Neural progenitor cell (in vitro differentiated cells): ENCODE measurements at regions not wholly inside any gene's neighbourhood (a gene's known extent, or its start where the extent isn't known, plus 50 kb on each side); places are given as distances from the start of the nearest gene placed in this dataset.

Experiments
- DNase-seq: peaks from one replicate; pipeline ENCODE4 v3.0.0-alpha.2; 2016; ENCODE audit warnings: low spot score
- H2AFZ ChIP-seq: fragments of 200-600 bp; sonication (generic); replicated peaks from 2 replicates; pipeline ENCODE4 v1.6.1; 2016; ENCODE audit warnings: antibody characterized with exemption
- H3F3A ChIP-seq: fragments of 200-600 bp; sonication (generic); 2 replicates; pipeline ENCODE4 v1.6.1; 2016; ENCODE audit warnings: antibody characterized with exemption, low read depth
- H3K27ac ChIP-seq: fragments of 200-600 bp; sonication (generic); 2 replicates; pipeline ENCODE4 v1.5.1; 2016; ENCODE audit warnings: mild to moderate bottlenecking
- H3K27me3 ChIP-seq: fragments of 200-600 bp; sonication (generic); 2 replicates; pipeline ENCODE4 v1.6.1; 2016; ENCODE audit warnings: mild to moderate bottlenecking, moderate library complexity
- H3K36me3 ChIP-seq: fragments of 200-600 bp; sonication (generic); 2 replicates; pipeline ENCODE4 v1.5.1; 2016
- H3K4me1 ChIP-seq: fragments of 200-600 bp; sonication (generic); 2 replicates; pipeline ENCODE4 v1.6.1; 2016; ENCODE audit warnings: mixed run types
- H3K4me2 ChIP-seq: fragments of 200-600 bp; sonication (generic); 2 replicates; pipeline ENCODE4 v1.6.1; 2016
- H3K4me3 ChIP-seq: fragments of 200-600 bp; sonication (generic); 2 replicates; pipeline ENCODE4 v1.5.1; 2016
- H3K79me2 ChIP-seq: fragments of 200-600 bp; sonication (generic); 2 replicates; pipeline ENCODE4 v1.6.1; 2016; ENCODE audit warnings: low read depth
- H3K9ac ChIP-seq: fragments of 200-600 bp; sonication (generic); 2 replicates; pipeline ENCODE4 v1.6.1; 2016
- H3K9me3 ChIP-seq: fragments of 200-600 bp; sonication (generic); 2 replicates; pipeline ENCODE4 v1.5.1; 2016; ENCODE audit warnings: low read depth
- H4K20me1 ChIP-seq: fragments of 200-600 bp; sonication (generic); 2 replicates; pipeline ENCODE4 v1.6.1; 2016; ENCODE audit warnings: low read depth
- H3K27ac Mint-ChIP-seq: 3 replicates; pipeline ENCODE4 v1.8.0; 2021; ENCODE audit warnings: mixed read lengths
- H3K27me3 Mint-ChIP-seq: 2 replicates; pipeline ENCODE4 v1.8.0; 2022; ENCODE audit warnings: low read depth, mild to moderate bottlenecking, inconsistent platforms, moderate library complexity, mixed read lengths; ENCODE audit not compliant: insufficient read depth
- H3K36me3 Mint-ChIP-seq: 3 replicates; pipeline ENCODE4 v1.8.0; 2021; ENCODE audit warnings: mixed read lengths
- H3K4me1 Mint-ChIP-seq: 3 replicates; pipeline ENCODE4 v1.8.0; 2021; ENCODE audit warnings: mixed read lengths
- H3K4me3 Mint-ChIP-seq: 3 replicates; pipeline ENCODE4 v1.8.0; 2021; ENCODE audit warnings: mild to moderate bottlenecking, moderate library complexity, mixed read lengths
- H3K9me3 Mint-ChIP-seq: 3 replicates; pipeline ENCODE4 v1.8.0; 2020; ENCODE audit warnings: mixed read lengths
- EZH2 ChIP-seq: fragments of 200-600 bp; sonication (generic); IDR thresholded peaks from 2 replicates; pipeline ENCODE4 v1.6.1; 2017; ENCODE audit warnings: antibody characterized with exemption, mild to moderate bottlenecking, moderate library complexity
- EZH2phosphoT487 ChIP-seq: fragments of 200-600 bp; sonication (generic); IDR thresholded peaks from 2 replicates; pipeline ENCODE4 v1.6.1; 2017; ENCODE audit warnings: antibody characterized with exemption
- TF ChIP-seq, protein P1 (sequence below): fragments of 200-600 bp; sonication (generic); IDR thresholded peaks from 2 replicates; pipeline ENCODE4 v1.5.1; 2017; ENCODE audit warnings: antibody characterized with exemption, mild to moderate bottlenecking

DNA sequence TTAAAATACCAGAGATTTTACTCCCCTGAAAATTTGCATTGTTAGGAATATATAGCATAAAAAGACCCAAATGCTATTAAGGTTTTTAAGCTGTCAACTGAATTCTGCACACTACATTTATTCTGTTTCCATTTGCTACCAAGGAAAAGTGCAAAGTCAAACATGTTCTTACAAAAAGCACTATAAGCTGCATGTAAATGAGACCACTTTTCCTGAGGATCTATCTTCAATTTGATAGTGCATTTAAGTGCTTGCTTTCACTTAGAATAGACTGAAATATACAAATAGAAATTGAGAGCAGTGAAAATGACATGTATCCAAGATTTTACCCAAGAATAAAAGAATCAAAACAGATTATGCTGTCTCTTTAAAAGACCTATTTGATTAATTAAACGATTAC is 1216.2 kb downstream of the ROBO2 start:
- Histone ChIP-seq H3K4me3 (no peak overlapping the region), H3K27me3 (no peaks in the 10 kb centered on the region), H3K79me2 (no peaks in the 10 kb centered on the region), H4K20me1 (no peaks in the 10 kb centered on the region), H3K36me3 (no peaks in the 10 kb centered on the region), H3K9me3 (no peaks in the 10 kb centered on the region), H3K9ac (no peak overlapping the region), H3K4me1 (peaks cover 17% of the 10 kb centered on the region), H3K4me2 (no peak overlapping the region), H3K27ac (no peak overlapping the region), H2AFZ (no peak overlapping the region), H3F3A (no peaks in the 10 kb centered on the region)
- Mint-ChIP-seq H3K4me3 (no peak overlapping the region), H3K27ac (no peak overlapping the region), H3K9me3 (peaks cover 3% of the 10 kb centered on the region), H3K36me3 (no peaks in the 10 kb centered on the region), H3K27me3 (no peaks in the 10 kb centered on the region), H3K4me1 (peaks cover 15% of the 10 kb centered on the region)
- TF ChIP-seq, protein P1, sequence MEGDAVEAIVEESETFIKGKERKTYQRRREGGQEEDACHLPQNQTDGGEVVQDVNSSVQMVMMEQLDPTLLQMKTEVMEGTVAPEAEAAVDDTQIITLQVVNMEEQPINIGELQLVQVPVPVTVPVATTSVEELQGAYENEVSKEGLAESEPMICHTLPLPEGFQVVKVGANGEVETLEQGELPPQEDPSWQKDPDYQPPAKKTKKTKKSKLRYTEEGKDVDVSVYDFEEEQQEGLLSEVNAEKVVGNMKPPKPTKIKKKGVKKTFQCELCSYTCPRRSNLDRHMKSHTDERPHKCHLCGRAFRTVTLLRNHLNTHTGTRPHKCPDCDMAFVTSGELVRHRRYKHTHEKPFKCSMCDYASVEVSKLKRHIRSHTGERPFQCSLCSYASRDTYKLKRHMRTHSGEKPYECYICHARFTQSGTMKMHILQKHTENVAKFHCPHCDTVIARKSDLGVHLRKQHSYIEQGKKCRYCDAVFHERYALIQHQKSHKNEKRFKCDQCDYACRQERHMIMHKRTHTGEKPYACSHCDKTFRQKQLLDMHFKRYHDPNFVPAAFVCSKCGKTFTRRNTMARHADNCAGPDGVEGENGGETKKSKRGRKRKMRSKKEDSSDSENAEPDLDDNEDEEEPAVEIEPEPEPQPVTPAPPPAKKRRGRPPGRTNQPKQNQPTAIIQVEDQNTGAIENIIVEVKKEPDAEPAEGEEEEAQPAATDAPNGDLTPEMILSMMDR, result no peak
- TF ChIP-seq EZH2 (no peak), EZH2phosphoT487 (no peak)
- DNase-seq, result no peak

DNA sequence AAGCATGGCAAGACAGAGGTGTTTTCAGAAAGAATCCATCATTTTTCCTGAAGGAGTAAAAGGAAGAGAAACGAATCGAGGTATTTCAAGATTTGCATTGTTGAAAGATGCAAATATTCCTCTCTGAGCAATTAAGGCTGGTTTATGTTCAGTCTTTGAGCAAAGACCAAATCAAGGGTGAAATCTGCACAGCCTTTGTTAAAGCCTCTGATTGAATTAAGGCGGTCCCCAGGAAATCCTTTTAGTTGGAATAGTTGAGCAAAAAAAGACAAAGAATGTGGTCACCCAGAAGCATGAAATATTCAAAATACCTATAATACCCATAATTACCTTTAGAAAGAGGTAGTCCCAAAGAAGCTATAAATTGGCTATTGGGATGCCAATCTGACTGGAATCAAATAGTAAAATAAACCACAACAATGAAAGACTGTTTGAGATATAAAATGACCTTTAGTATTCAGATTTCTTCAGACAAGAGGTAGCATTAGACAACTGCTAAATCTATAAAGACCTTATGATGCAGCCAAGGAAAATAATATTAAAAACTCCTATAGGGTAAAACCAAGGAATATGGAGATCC is 1218.1 kb downstream of the ROBO2 start:
- Mint-ChIP-seq H3K27ac (no peak overlapping the region), H3K36me3 (no peaks in the 10 kb centered on the region), H3K9me3 (no peaks in the 10 kb centered on the region), H3K27me3 (no peaks in the 10 kb centered on the region), H3K4me3 (no peak overlapping the region), H3K4me1 (peaks cover 15% of the 10 kb centered on the region)
- Histone ChIP-seq H4K20me1 (no peaks in the 10 kb centered on the region), H3K4me2 (peak overlapping the region; percentile 4), H3K9me3 (no peaks in the 10 kb centered on the region), H3K27ac (no peak overlapping the region), H3K4me1 (peaks cover 17% of the 10 kb centered on the region), H3K27me3 (no peaks in the 10 kb centered on the region), H3K79me2 (no peaks in the 10 kb centered on the region), H3K9ac (no peak overlapping the region), H3K36me3 (no peaks in the 10 kb centered on the region), H2AFZ (no peak overlapping the region), H3K4me3 (no peak overlapping the region), H3F3A (no peaks in the 10 kb centered on the region)
- TF ChIP-seq, protein P1, result no peak
- TF ChIP-seq EZH2phosphoT487 (no peak), EZH2 (no peak)
- peak; percentile 54 for DNase-seq

DNA sequence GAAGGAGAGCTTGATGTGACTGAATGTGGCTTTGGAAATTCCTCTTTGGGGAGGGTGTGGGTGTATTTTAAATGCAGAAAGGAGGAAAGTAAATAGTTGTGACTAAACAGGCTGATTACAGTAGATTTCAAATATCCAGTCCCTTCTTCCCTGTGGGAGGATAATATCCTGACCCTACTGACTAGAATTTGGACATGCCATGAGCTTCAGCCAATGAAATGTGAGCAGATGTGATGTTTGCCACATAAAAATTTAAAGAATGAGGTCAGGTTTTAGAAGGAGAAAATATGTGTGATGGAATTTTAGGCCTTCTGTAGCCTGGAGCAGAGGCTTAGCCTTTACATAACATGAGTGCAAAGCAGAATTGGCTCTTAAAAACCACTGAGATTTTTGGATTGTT is 1218.9 kb downstream of the ROBO2 start:
- TF ChIP-seq, protein P1, result no peak
- no peak for TF ChIP-seq EZH2phosphoT487
- TF ChIP-seq EZH2, result no peak
- no peak for DNase-seq
- Histone ChIP-seq H3K4me1 (peaks cover 17% of the 10 kb centered on the region), H3K27me3 (no peaks in the 10 kb centered on the region), H3F3A (no peaks in the 10 kb centered on the region), H3K9me3 (no peaks in the 10 kb centered on the region), H3K79me2 (no peaks in the 10 kb centered on the region), H3K4me2 (no peak overlapping the region), H3K27ac (no peak overlapping the region), H3K36me3 (no peaks in the 10 kb centered on the region), H3K4me3 (no peak overlapping the region), H4K20me1 (no peaks in the 10 kb centered on the region), H2AFZ (no peak overlapping the region), H3K9ac (no peak overlapping the region)
- peak overlapping the region; percentile 1 for H3K27ac Mint-ChIP-seq
- no peaks in the 10 kb centered on the region for H3K36me3 Mint-ChIP-seq
- H3K4me1 Mint-ChIP-seq, result peaks cover 15% of the 10 kb centered on the region
- H3K27me3 Mint-ChIP-seq, result no peaks in the 10 kb centered on the region
- H3K4me3 Mint-ChIP-seq, result no peak overlapping the region
- H3K9me3 Mint-ChIP-seq, result peaks cover 3% of the 10 kb centered on the region
